ENCODE measurements at regions not wholly inside any gene's neighbourhood (a gene's known extent, or its start where the extent isn't known, plus 50 kb on each side); places are given as distances from the start of the nearest gene placed in this dataset.

GRCh38 chr4:12393631-12394262 is 965.1 kb upstream of the HS3ST1 start:
- no peak overlapping the region for H3K23ac ChIP-seq (ENCODE audit: low read depth, low read length)
- ATAC-seq (ENCODE audit: low read depth), result no peak

More at GRCh38 chr4:12393631-12394262, 965.1 kb upstream of the HS3ST1 start:
- no peak overlapping the region for H2BK20ac ChIP-seq (ENCODE audit: low read depth, low read length)
- H4K8ac ChIP-seq (ENCODE audit: low read depth in 2 of 2, low read length in 2 of 2), result no peak overlapping the region
- no peaks in the 10 kb centered on the region for H4K20me1 ChIP-seq (ENCODE audit: insufficient read depth, low read length)
- no peak overlapping the region for H3K4ac ChIP-seq (ENCODE audit: low read depth, low read length)
- no peaks in the 10 kb centered on the region for H3K79me1 ChIP-seq (ENCODE audit: low read depth in 1 of 2, low read length in 2 of 2)
- CTCF ChIA-PET, result no interaction called here
- H2AFZ ChIP-seq (replicated peaks; ENCODE audit: low read length, poor library complexity), result no peak overlapping the region
- no peak overlapping the region for H4K91ac ChIP-seq (ENCODE audit: insufficient read depth, low read depth, low read length)
- TF ChIP-seq RFX5 (IDR thresholded peaks at IDR 0.05; ENCODE audit: low read depth, low read length), result no peak
- TF ChIP-seq POLR2A (IDR thresholded peaks at IDR 0.05; ENCODE audit: low read depth, low read length), result no peak
- TF ChIP-seq CEBPB (IDR thresholded peaks at IDR 0.05; ENCODE audit: low read depth, low read length), result no peak
- no peak for TF ChIP-seq SMC3 (IDR thresholded peaks at IDR 0.05; ENCODE audit: low read depth, low read length)
- TF ChIP-seq MAZ (IDR thresholded peaks at IDR 0.05; ENCODE audit: borderline replicate concordance, low read depth, low read length), result no peak
- TF ChIP-seq USF2 (IDR thresholded peaks at IDR 0.05; ENCODE audit: low read depth, low read length), result no peak
- no peak for TF ChIP-seq NFE2L2 (IDR thresholded peaks at IDR 0.05; ENCODE audit: low read depth, low read length)
- TF ChIP-seq CHD1 (IDR thresholded peaks at IDR 0.05; ENCODE audit: low read depth, low read length), result no peak
- no peak for TF ChIP-seq CTCF (conservative IDR thresholded peaks at IDR 0.05; ENCODE audit: low read depth, low read length)
- TF ChIP-seq BHLHE40 (IDR thresholded peaks at IDR 0.05; ENCODE audit: low read depth, low read length), result no peak
- TF ChIP-seq MXI1 (IDR thresholded peaks at IDR 0.05; ENCODE audit: borderline replicate concordance, low read depth, low read length), result no peak
- no peak overlapping the region for H3K18ac ChIP-seq (ENCODE audit: low read depth, low read length)
- no peak overlapping the region for H4K5ac ChIP-seq (ENCODE audit: low read depth, low read length)
- DNase-seq, result no peak
- no peak overlapping the region for H2BK15ac ChIP-seq (ENCODE audit: low read depth, low read length)
- in situ Hi-C loops (cut with MboI; ENCODE audit: low sequenced_read_pairs) (no loop called here), intact Hi-C loops (cut with micrococcal nuclease) (no loop called here), dilution Hi-C loops (cut with HindIII; ENCODE audit: low sequenced_read_pairs, unreplicated experiment) (no loop called here)
- H3K9me1 ChIP-seq (ENCODE audit: insufficient read depth, low read length), result no peaks in the 10 kb centered on the region
- no peak overlapping the region for H2AK5ac ChIP-seq (ENCODE audit: low read depth, low read length)
- no peak overlapping the region for H2BK120ac ChIP-seq (ENCODE audit: low read depth, low read length)
- POLR2A ChIA-PET (ENCODE audit: unreplicated experiment), result no interaction called here
- no peaks in the 10 kb centered on the region for H3K27me3 ChIP-seq (ENCODE audit: control insufficient read depth, insufficient read depth, low read length)
- no peaks in the 10 kb centered on the region for H3K4me1 ChIP-seq (ENCODE audit: control insufficient read depth, insufficient read depth, low read length)
- H3K9ac ChIP-seq (ENCODE audit: low read depth, low read length), result no peak overlapping the region
- H3K36me3 ChIP-seq (ENCODE audit: control insufficient read depth, insufficient read depth, low read length), result no peaks in the 10 kb centered on the region
- 18% methylated on average over 1 of the region's 2 CpGs; no CpG with 5 or more reads in 1 of the 2 experiments for WGBS, 2 experiments (ENCODE audit: extremely low coverage in 2 of 2, insufficient read length in 1 of 2)
- H3K4me2 ChIP-seq (ENCODE audit: low read depth, low read length), result no peak overlapping the region
- H3K27ac ChIP-seq (ENCODE audit: insufficient read depth, low read length), result no peak overlapping the region
- no peak overlapping the region for H2AK9ac ChIP-seq (replicated peaks; ENCODE audit: low read depth, low read length, poor library complexity)
- H2BK5ac ChIP-seq (ENCODE audit: low read depth, low read length, poor library complexity, severe bottlenecking), result no peak overlapping the region
- H3K56ac ChIP-seq (ENCODE audit: extremely low read depth, insufficient read depth, low read length), result no peak overlapping the region
- BruUV-seq (replicated peaks), result no TSS peak
- H3K4me3 ChIP-seq (ENCODE audit: insufficient read depth, low read depth, low read length), result no peak overlapping the region
- no peak overlapping the region for H3K14ac ChIP-seq (replicated peaks; ENCODE audit: low read depth, low read length)
- H3K9me3 ChIP-seq (ENCODE audit: control insufficient read depth, insufficient read depth, low read length), result 0 out of 2 replicates have a peak, but pooled peaks cover 3% of the 10 kb centered on the region
